ENCODE measurements at regions not wholly inside any gene's neighbourhood (a gene's known extent, or its start where the extent isn't known, plus 50 kb on each side); places are given as distances from the start of the nearest gene placed in this dataset.

- TF ChIP-seq POLR2AphosphoS5 (IDR thresholded peaks at IDR 0.05; ENCODE audit: low read depth, low read length) = no peak
- TF ChIP-seq POLR2A (IDR thresholded peaks at IDR 0.05; ENCODE audit: low read depth, low read length) = no peak
These were observed 64.8 kb upstream of the IGFBP3 start for GRCh38 chr7:45985902-45986301.
